D721Med (cell line): ENCODE measurements at regions not wholly inside any gene's neighbourhood (a gene's known extent, or its start where the extent isn't known, plus 50 kb on each side); places are given as distances from the start of the nearest gene placed in this dataset.

Experiments
- DNase-seq: peaks from one replicate; pipeline ENCODE4 v3.0.0; 2011; ENCODE audit warnings: low spot score; ENCODE audit not compliant: insufficient read length
- FAIRE-seq: peaks from 2 replicates; lab custom pipeline; 2011; peaks lifted over from hg19 to GRCh38; lab: Jason Lieb, UNC
- TF ChIP-seq, protein P1 (sequence below): IDR thresholded peaks from 2 replicates; pipeline ENCODE4 v1.5.1; 2012; ENCODE audit warnings: mild to moderate bottlenecking, control low read depth; ENCODE audit not compliant: insufficient read depth; ENCODE audit errors: missing control alignments

DNA sequence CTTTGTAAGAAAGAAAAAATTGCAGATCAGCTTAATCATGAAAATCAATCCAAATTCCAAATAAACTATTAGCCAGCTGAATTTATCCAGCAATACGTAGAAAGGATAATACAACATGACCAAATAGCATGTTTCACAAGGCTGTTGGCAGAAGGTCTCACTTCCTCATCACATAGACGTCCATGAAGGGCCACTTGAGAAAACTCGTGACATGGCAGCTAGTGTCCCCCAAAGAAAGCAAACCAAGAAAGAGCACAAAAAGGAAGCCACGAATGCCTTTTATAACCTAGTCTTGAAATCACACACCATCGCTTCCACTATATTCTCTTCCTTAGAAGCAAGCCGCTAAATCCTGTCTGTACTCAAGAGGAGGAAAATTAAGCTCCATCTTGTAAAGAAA, 105.6 kb upstream of the NRBF2 start:
- FAIRE-seq (no peak), DNase-seq (no peak)
- TF ChIP-seq, protein P1, sequence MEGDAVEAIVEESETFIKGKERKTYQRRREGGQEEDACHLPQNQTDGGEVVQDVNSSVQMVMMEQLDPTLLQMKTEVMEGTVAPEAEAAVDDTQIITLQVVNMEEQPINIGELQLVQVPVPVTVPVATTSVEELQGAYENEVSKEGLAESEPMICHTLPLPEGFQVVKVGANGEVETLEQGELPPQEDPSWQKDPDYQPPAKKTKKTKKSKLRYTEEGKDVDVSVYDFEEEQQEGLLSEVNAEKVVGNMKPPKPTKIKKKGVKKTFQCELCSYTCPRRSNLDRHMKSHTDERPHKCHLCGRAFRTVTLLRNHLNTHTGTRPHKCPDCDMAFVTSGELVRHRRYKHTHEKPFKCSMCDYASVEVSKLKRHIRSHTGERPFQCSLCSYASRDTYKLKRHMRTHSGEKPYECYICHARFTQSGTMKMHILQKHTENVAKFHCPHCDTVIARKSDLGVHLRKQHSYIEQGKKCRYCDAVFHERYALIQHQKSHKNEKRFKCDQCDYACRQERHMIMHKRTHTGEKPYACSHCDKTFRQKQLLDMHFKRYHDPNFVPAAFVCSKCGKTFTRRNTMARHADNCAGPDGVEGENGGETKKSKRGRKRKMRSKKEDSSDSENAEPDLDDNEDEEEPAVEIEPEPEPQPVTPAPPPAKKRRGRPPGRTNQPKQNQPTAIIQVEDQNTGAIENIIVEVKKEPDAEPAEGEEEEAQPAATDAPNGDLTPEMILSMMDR, result no peak

DNA sequence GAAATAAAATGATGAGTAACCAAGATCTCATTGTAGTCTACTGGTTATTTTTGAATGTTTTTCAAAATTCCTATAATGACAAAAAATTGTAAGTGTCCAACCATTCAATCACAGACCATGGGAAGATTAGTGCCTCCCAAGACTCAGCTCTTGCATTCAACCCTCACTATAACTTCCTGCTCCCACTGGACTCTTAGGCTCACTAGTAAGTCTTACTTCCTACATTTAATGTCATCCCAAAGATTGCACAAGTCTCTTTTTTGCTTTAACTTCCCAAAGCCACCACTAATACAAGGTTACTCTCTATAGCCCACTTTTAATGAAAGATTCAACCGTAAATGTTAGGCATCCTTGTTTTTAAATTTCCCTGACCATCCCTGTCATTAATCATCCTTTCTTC, 111.9 kb upstream of the NRBF2 start:
- DNase-seq, result no peak
- FAIRE-seq, result no peak
- TF ChIP-seq, protein P1, result no peak

DNA sequence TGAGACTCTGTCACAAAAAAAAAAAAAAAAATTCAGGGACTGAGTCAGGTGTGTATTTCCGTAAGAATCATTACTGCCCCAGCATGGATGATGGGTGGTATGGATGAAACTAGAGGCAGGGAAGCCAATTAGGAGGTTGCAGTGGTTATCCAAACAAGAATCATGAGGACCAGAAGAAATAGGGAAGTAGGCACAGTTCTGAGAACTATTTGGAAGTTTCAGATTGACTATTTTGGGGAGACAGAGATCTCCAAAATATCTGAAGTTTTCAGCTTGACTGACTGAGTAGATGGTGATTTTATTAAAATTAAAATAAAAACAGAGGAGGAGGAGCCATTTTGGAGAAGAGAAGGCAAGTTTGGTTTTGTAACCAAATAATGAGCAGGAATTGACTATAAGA, 119.4 kb upstream of the NRBF2 start:
- DNase-seq (no peak), FAIRE-seq (no peak)
- TF ChIP-seq, protein P1, result no peak

DNA sequence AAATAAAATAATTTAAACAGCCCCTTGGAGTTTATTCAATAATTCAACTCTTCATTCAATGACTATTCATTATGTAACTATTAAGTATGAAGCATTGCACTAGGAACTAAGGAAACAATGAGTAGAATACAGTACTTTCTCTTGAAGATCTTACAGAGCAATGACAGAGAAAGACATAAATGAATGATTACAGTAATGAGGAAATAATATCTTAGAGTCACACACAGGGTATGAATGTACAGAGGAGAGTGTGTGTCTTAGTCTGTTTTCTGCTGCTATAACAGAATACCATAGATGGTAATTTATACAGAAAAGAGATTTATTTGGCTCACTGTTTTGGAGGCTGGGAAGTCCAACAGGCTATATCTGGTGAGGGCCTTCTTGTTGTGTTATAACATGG, 120.5 kb upstream of the NRBF2 start:
- TF ChIP-seq, protein P1, result no peak
- FAIRE-seq, result no peak
- DNase-seq, result no peak

DNA sequence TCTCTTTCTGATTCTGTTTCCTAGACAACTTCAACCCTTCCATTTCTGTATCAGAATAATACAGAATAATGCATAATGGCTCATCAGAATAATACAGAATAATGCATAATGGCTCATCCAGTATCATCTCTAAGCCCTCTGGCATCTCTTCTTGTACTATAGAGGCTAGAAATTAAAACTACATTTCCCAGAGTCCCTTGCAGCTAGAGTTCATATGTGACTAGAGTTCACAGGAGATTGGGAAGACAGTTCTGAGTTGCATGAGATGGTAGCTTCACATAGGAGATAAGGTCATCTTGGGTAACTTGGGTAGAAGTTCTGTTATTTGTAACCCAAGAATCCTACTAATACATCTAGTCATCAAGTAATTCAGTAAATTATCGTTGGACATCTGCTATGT, 122.9 kb upstream of the NRBF2 start:
- FAIRE-seq (no peak), DNase-seq (no peak)
- TF ChIP-seq, protein P1, result no peak

DNA sequence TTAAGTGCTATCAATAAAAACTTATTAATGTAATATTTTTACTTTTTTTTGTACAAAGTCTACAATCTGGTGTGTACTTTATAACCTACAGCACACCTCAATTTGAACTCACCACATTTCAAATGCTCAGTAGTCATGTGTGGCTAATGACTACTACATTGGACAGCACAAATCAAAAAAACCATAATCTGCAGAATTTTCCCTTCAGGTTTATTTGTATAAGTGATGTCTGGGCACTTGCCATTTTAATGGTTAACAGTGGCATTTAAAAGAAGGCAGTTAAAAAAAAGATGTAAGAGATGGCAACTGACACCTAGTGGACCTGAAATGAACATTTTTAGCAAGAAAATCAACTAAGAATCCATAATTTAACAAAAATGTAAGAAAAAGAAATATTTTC, 124.6 kb upstream of the NRBF2 start:
- TF ChIP-seq, protein P1, result no peak
- FAIRE-seq, result no peak

DNA sequence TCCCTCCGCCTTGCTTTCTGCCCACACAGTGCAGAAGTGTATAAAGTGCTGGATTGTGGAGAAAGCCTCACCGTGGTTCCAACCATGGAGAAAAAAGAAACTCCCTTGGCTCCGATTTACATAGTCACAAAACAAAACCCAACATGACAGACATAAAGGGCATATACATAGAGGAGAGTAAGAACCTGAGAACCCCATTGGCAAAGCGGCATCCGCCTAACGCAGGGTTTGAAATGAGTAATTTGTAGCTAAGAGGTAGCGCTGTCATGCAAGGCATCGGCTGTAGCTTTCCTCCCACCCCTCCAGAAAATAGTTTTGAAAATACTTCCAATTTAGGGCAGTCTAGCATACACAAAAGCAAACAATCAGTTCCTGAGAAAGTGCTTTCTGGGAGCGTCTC, 126.0 kb upstream of the NRBF2 start:
- no peak for FAIRE-seq
- DNase-seq, result no peak
- TF ChIP-seq, protein P1, result no peak

More for the DNA sequence above, 124.6 kb upstream of the NRBF2 start:
- DNase-seq, result no peak
